ENCODE measurements at regions not wholly inside any gene's neighbourhood (a gene's known extent, or its start where the extent isn't known, plus 50 kb on each side); places are given as distances from the start of the nearest gene placed in this dataset.

GRCh38 chr4:13292372-13292771, 191.8 kb downstream of the RAB28 start:
- TF ChIP-seq POLR2A (IDR thresholded peaks at IDR 0.05; ENCODE audit: borderline replicate concordance, extremely low read depth, insufficient read depth, insufficient read length) (no peak), CTCF (IDR thresholded peaks at IDR 0.05 in 2 of 3, conservative IDR thresholded peaks at IDR 0.05 in 1 of 3; ENCODE audit: borderline replicate concordance in 1 of 3, insufficient read depth in 1 of 3, low read depth in 2 of 3, low read length in 2 of 3) (no peak), FOSL1 (IDR thresholded peaks at IDR 0.05; ENCODE audit: low read depth) (no peak), JUND (IDR thresholded peaks at IDR 0.05) (no peak), POLR2AphosphoS5 (IDR thresholded peaks at IDR 0.05; ENCODE audit: low read depth, low read length) (no peak), REST (IDR thresholded peaks at IDR 0.05; ENCODE audit: low read depth) (no peak), EZH2phosphoT487 (IDR thresholded peaks at IDR 0.05; ENCODE audit: borderline replicate concordance) (no peak), SRF (IDR thresholded peaks at IDR 0.05; ENCODE audit: low read depth) (no peak), EZH2 (IDR thresholded peaks at IDR 0.05) (no peak), ATF3 (IDR thresholded peaks at IDR 0.05) (no peak), TCF7L2 (IDR thresholded peaks at IDR 0.05; ENCODE audit: borderline replicate concordance, extremely low read depth, insufficient read depth, insufficient read length) (no peak)
